ENCODE measurements at regions not wholly inside any gene's neighbourhood (a gene's known extent, or its start where the extent isn't known, plus 50 kb on each side); places are given as distances from the start of the nearest gene placed in this dataset.
"Not testable (repeated sequence)": the region's sequence is repeated elsewhere in the genome, so short reads cannot be mapped to it uniquely, and the experiment has no call there.

GRCh38 chr10:28909875-28910274 lies 232.6 kb downstream of the BAMBI start:
- TF ChIP-seq CTCF (IDR thresholded peaks at IDR 0.05; ENCODE audit: extremely low read depth, low read depth, low read length) = no peak
- no peak for DNase-seq (ENCODE audit: insufficient read length, low spot score, missing footprints)
- Histone ChIP-seq H3K79me2 (ENCODE audit: insufficient read depth, low read length) (no peaks in the 10 kb centered on the region), H3K9me3 (ENCODE audit: low read depth, low read length) (no peaks in the 10 kb centered on the region), H3K27ac (ENCODE audit: low read depth, low read length) (no peak overlapping the region), H3K4me2 (ENCODE audit: insufficient read depth, low read length) (no peak overlapping the region), H3K36me3 (ENCODE audit: insufficient read depth, low read length) (no peaks in the 10 kb centered on the region), H3K4me3 (ENCODE audit: insufficient read depth, low read length) (no peak overlapping the region), H3K27me3 (ENCODE audit: insufficient read depth, low read length) (no peaks in the 10 kb centered on the region), H2AFZ (ENCODE audit: low read length) (no peak overlapping the region), H3K4me1 (ENCODE audit: insufficient read depth, low read length) (peaks cover 34% of the 10 kb centered on the region), H4K20me1 (ENCODE audit: insufficient read depth, low read length) (no peaks in the 10 kb centered on the region)

GRCh38 chr10:28910956-28911355 lies 233.6 kb downstream of the BAMBI start:
- Histone ChIP-seq H4K20me1 (ENCODE audit: insufficient read depth, low read length) (no peaks in the 10 kb centered on the region), H3K27ac (ENCODE audit: low read depth, low read length) (peak overlapping the region; percentile 73), H3K4me1 (ENCODE audit: insufficient read depth, low read length) (peaks cover 31% of the 10 kb centered on the region), H3K9me3 (ENCODE audit: low read depth, low read length) (no peaks in the 10 kb centered on the region), H3K4me3 (ENCODE audit: insufficient read depth, low read length) (no peak overlapping the region), H3K4me2 (ENCODE audit: insufficient read depth, low read length) (peak overlapping the region; percentile 53), H3K27me3 (ENCODE audit: insufficient read depth, low read length) (no peaks in the 10 kb centered on the region), H2AFZ (ENCODE audit: low read length) (no peak overlapping the region), H3K36me3 (ENCODE audit: insufficient read depth, low read length) (no peaks in the 10 kb centered on the region), H3K79me2 (ENCODE audit: insufficient read depth, low read length) (no peaks in the 10 kb centered on the region)
- TF ChIP-seq CTCF (IDR thresholded peaks at IDR 0.05; ENCODE audit: extremely low read depth, low read depth, low read length) = no peak
- DNase-seq (ENCODE audit: insufficient read length, low spot score, missing footprints) = peak; percentile 70

GRCh38 chr10:28911511-28911910 lies 234.2 kb downstream of the BAMBI start:
- DNase-seq (ENCODE audit: insufficient read length, low spot score, missing footprints); H3K4me3 ChIP-seq (ENCODE audit: insufficient read depth, low read length); H2AFZ ChIP-seq (ENCODE audit: low read length); H3K27me3 ChIP-seq (ENCODE audit: insufficient read depth, low read length); H3K79me2 ChIP-seq (ENCODE audit: insufficient read depth, low read length); H3K9me3 ChIP-seq (ENCODE audit: low read depth, low read length); H4K20me1 ChIP-seq (ENCODE audit: insufficient read depth, low read length); H3K36me3 ChIP-seq (ENCODE audit: insufficient read depth, low read length): not testable (repeated sequence)
- Histone ChIP-seq H3K4me1 (ENCODE audit: insufficient read depth, low read length) (peaks cover 25% of the 10 kb centered on the region), H3K4me2 (ENCODE audit: insufficient read depth, low read length) (peak overlapping the region; percentile 53), H3K27ac (ENCODE audit: low read depth, low read length) (peak overlapping the region; percentile 73)

GRCh38 chr10:28912017-28912783 lies 234.9 kb downstream of the BAMBI start:
- H3K27ac ChIP-seq (ENCODE audit: low read depth, low read length) = no peak overlapping the region
- no peak for TF ChIP-seq CTCF (IDR thresholded peaks at IDR 0.05; ENCODE audit: extremely low read depth, low read depth, low read length)

More at GRCh38 chr10:28912017-28912783, 234.9 kb downstream of the BAMBI start:
- Histone ChIP-seq H3K4me3 (ENCODE audit: insufficient read depth, low read length) (no peak overlapping the region), H3K27me3 (ENCODE audit: insufficient read depth, low read length) (no peaks in the 10 kb centered on the region), H3K4me1 (ENCODE audit: insufficient read depth, low read length) (peaks cover 18% of the 10 kb centered on the region), H3K36me3 (ENCODE audit: insufficient read depth, low read length) (no peaks in the 10 kb centered on the region), H3K4me2 (ENCODE audit: insufficient read depth, low read length) (no peak overlapping the region), H3K79me2 (ENCODE audit: insufficient read depth, low read length) (no peaks in the 10 kb centered on the region), H4K20me1 (ENCODE audit: insufficient read depth, low read length) (no peaks in the 10 kb centered on the region), H2AFZ (ENCODE audit: low read length) (no peak overlapping the region), H3K9me3 (ENCODE audit: low read depth, low read length) (no peaks in the 10 kb centered on the region)
- DNase-seq (ENCODE audit: insufficient read length, low spot score, missing footprints) = no peak

Data from osteoblast (primary cell).